Upper lobe of left lung (tissue), 6 donors: ENCODE measurements at regions not wholly inside any gene's neighbourhood (a gene's known extent, or its start where the extent isn't known, plus 50 kb on each side); places are given as distances from the start of the nearest gene placed in this dataset.

ENCODE experiments used
- ATAC-seq, 2 donors: fragments of 200-7000 bp; cut with Tn5 transposase; one replicate each; pipeline ENCODE4 v1.9.1; 2022; ENCODE audit warnings: mild to moderate bottlenecking in 2 of 2, moderate library complexity in 2 of 2; ENCODE audit not compliant: low FRiP score in 2 of 2
- DNase-seq, 2 donors: peaks; one replicate each; pipeline ENCODE4 v3.0.0-alpha.2; 2019 to 2020
- H3K27ac ChIP-seq, 4 donors: fragments of 200-600 bp; sonication (generic); one replicate each; pipeline ENCODE4 v1.5.1; 2016 to 2019
- H3K27me3 ChIP-seq, 4 donors: fragments of 200-600 bp; sonication (generic); one replicate each; pipeline ENCODE4 v1.5.1; 2017 to 2019
- H3K36me3 ChIP-seq, 4 donors: fragments of 200-600 bp; sonication (generic); one replicate each; pipeline ENCODE4 v1.5.1; 2016 to 2019
- H3K4me1 ChIP-seq, 4 donors: fragments of 200-600 bp; sonication (generic); one replicate each; pipeline ENCODE4 v1.5.1; 2018 to 2019
- H3K4me3 ChIP-seq, 4 donors: fragments of 200-600 bp; sonication (generic); one replicate each; pipeline ENCODE4 v1.5.1; 2017 to 2019; ENCODE audit warnings: mild to moderate bottlenecking in 2 of 4, moderate library complexity in 1 of 4
- H3K9me3 ChIP-seq, 4 donors: fragments of 200-600 bp; sonication (generic); one replicate each; pipeline ENCODE4 v1.5.1; 2018 to 2019
- EP300 ChIP-seq, 4 donors: sonication (generic); formaldehyde crosslinking; IDR thresholded peaks; one replicate each; pipeline ENCODE4 v1.5.1; 2017; ENCODE audit warnings: antibody characterized with exemption in 4 of 4, control low read depth in 2 of 4
- POLR2A ChIP-seq, 4 donors: fragments of 450-650 bp; IDR thresholded peaks; one replicate each; pipeline ENCODE4 v1.5.1; 2016 to 2017; ENCODE audit warnings: antibody characterized with exemption in 4 of 4, mild to moderate bottlenecking in 2 of 4
- POLR2AphosphoS5 ChIP-seq, 2 donors: sonication (generic); formaldehyde crosslinking; IDR thresholded peaks; one replicate each; pipeline ENCODE4 v1.5.1; 2017; ENCODE audit warnings: antibody characterized with exemption in 2 of 2
- WGBS, 2 donors: methylation state at CpG; one replicate each; pipeline ENCODE4 v1.1.5; 2017 to 2018; 5-methylcytosine and 5-hydroxymethylcytosine counted together
- TF ChIP-seq, protein P1 (sequence below), 6 experiments: fragments of 450-650 bp in 4 of 6; fragments of 200-600 bp in 2 of 6; sonication (generic) in 2 of 6; IDR thresholded peaks; one replicate each; pipeline ENCODE4 v1.5.1; 2016 to 2019; ENCODE audit warnings: antibody characterized with exemption in 6 of 6
- donor health status: DM: no; HTN: no; CAD: no; lungs with moderate emphysema.
- donor health status: DM: no; HTN: yes; CAD: no; lungs with severe emphysema.

DNA sequence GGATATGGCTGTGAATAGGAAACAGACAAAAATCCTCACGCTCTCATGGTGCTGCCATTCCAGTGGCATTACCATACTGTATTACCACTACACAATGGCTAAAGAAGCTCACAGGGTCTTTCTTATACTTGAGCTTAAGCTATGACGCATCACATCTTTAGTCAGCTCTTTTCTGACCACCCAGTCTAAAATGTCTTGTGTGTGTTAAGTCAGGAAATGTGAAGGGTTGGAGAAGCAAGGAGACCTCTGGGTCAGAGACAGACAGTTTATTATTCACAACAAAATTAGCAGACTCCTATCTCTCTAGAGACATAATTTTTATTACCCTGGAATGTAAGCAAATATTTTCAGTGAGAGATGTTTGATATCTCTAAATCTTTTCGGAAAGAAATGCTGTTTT is 1583.2 kb upstream of the WWC1 start:
- WGBS, 2 donors: 81 to 83% methylated on average over 3 of the region's 3 CpGs
- no peak overlapping the region for H3K27ac ChIP-seq
- ATAC-seq (no peak), DNase-seq (no peak)
- H3K4me3 ChIP-seq: no peak overlapping the region
- no peak for TF ChIP-seq EP300 (IDR thresholded peaks at IDR 0.05)
- TF ChIP-seq POLR2AphosphoS5 (IDR thresholded peaks at IDR 0.05): no peak
- no peak for TF ChIP-seq POLR2A (IDR thresholded peaks at IDR 0.05)
- TF ChIP-seq, protein P1, sequence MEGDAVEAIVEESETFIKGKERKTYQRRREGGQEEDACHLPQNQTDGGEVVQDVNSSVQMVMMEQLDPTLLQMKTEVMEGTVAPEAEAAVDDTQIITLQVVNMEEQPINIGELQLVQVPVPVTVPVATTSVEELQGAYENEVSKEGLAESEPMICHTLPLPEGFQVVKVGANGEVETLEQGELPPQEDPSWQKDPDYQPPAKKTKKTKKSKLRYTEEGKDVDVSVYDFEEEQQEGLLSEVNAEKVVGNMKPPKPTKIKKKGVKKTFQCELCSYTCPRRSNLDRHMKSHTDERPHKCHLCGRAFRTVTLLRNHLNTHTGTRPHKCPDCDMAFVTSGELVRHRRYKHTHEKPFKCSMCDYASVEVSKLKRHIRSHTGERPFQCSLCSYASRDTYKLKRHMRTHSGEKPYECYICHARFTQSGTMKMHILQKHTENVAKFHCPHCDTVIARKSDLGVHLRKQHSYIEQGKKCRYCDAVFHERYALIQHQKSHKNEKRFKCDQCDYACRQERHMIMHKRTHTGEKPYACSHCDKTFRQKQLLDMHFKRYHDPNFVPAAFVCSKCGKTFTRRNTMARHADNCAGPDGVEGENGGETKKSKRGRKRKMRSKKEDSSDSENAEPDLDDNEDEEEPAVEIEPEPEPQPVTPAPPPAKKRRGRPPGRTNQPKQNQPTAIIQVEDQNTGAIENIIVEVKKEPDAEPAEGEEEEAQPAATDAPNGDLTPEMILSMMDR (IDR thresholded peaks at IDR 0.05): no peak
- H3K27me3 ChIP-seq: no peaks in the 10 kb centered on the region
- no peaks in the 10 kb centered on the region for H3K4me1 ChIP-seq
- H3K36me3 ChIP-seq: no peaks in the 10 kb centered on the region
- no peaks in the 10 kb centered on the region for H3K9me3 ChIP-seq

DNA sequence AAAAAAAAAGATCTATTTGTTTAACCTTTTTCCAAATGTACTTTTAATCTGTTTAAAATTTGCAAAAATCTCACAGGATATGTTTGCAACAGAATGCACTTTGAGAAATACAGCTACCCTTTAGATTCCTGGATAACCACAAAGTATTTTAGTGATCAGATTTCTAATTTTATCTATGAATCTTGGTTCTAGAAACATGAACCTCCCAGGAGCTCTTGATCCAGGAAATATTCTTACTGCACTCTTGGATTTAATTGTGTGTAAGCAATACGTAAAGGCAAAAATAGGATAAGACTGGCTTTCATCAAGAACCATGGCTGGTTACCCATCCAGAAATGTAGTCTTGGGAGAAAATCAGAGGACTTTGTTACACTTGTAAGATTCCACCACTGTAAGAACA is 1581.8 kb upstream of the WWC1 start:
- Histone ChIP-seq H3K36me3 (no peaks in the 10 kb centered on the region), H3K4me3 (no peak overlapping the region), H3K9me3 (no peaks in the 10 kb centered on the region), H3K27ac (no peak overlapping the region), H3K4me1 (no peaks in the 10 kb centered on the region), H3K27me3 (no peaks in the 10 kb centered on the region)
- TF ChIP-seq, protein P1 (IDR thresholded peaks at IDR 0.05): no peak
- TF ChIP-seq POLR2AphosphoS5 (IDR thresholded peaks at IDR 0.05): no peak
- 95 to 96% methylated on average over 1 of the region's 1 CpG for WGBS, 2 donors
- DNase-seq (no peak), ATAC-seq (no peak)

- Histone ChIP-seq H3K4me1 (no peaks in the 10 kb centered on the region), H3K36me3 (no peaks in the 10 kb centered on the region), H3K27ac (no peak overlapping the region), H3K4me3 (no peak overlapping the region), H3K27me3 (no peaks in the 10 kb centered on the region), H3K9me3 (no peaks in the 10 kb centered on the region)
- no peak for ATAC-seq
- TF ChIP-seq, protein P1 (IDR thresholded peaks at IDR 0.05): no peak
- TF ChIP-seq POLR2A (IDR thresholded peaks at IDR 0.05) (no peak), EP300 (IDR thresholded peaks at IDR 0.05) (no peak), POLR2AphosphoS5 (IDR thresholded peaks at IDR 0.05) (no peak)
- 63% methylated on average over 2 of the region's 2 CpGs for WGBS, 2 donors
- no peak for DNase-seq
Measured at GRCh38 chr5:166710271-166710670, 1581.2 kb upstream of the WWC1 start.

DNA sequence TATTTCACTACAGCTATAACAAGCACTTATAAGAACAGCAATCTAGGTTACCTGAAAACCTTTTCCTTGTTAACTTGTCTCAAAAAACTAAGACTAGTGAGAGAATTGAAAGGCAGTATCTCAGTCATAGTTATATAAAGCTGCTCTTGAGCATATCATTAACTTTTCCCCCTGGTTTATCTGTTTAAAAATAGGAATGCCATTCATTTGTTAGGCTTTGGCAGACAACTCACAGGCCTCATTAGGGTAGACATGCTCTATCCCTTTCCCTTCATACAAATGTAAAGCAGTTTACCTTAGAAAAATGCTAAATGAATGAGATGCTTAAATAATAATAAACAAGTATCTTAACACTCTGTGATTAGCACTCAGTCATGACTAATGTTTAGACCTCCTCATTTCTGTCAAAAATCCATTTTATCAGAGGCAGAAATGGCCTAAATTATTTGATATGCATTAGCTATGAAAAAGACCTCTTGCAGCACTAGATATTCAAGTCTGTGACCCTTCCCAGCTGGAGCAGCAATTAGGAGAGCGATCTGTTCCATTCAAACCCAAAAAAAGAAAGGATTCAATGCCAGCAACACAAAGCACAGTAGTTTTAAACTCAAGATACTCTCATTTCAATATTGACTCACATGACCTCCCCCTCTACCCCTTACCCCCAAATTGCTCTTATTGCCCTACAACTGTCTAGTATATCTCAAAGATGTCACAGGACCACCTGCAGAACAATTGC is 1578.8 kb upstream of the WWC1 start:
- H3K27ac ChIP-seq: no peak overlapping the region
- TF ChIP-seq POLR2A (IDR thresholded peaks at IDR 0.05) (no peak), POLR2AphosphoS5 (IDR thresholded peaks at IDR 0.05) (no peak), EP300 (IDR thresholded peaks at IDR 0.05) (no peak)
- TF ChIP-seq, protein P1 (IDR thresholded peaks at IDR 0.05): no peak
- H3K4me1 ChIP-seq: no peaks in the 10 kb centered on the region
- DNase-seq (no peak), ATAC-seq (no peak)
- no peaks in the 10 kb centered on the region for H3K27me3 ChIP-seq
- 63 to 67% methylated on average over 1 of the region's 1 CpG for WGBS, 2 donors
- H3K36me3 ChIP-seq: no peaks in the 10 kb centered on the region
- no peak overlapping the region for H3K4me3 ChIP-seq
- no peaks in the 10 kb centered on the region for H3K9me3 ChIP-seq

- TF ChIP-seq EP300 (IDR thresholded peaks at IDR 0.05): no peak
- TF ChIP-seq, protein P1 (IDR thresholded peaks at IDR 0.05): no peak
- no peak for TF ChIP-seq POLR2AphosphoS5 (IDR thresholded peaks at IDR 0.05)
- TF ChIP-seq POLR2A (IDR thresholded peaks at IDR 0.05): no peak
- Histone ChIP-seq H3K9me3 (no peaks in the 10 kb centered on the region), H3K36me3 (no peaks in the 10 kb centered on the region), H3K27ac (no peak overlapping the region), H3K4me3 (no peak overlapping the region), H3K4me1 (no peaks in the 10 kb centered on the region), H3K27me3 (no peaks in the 10 kb centered on the region)
- WGBS, 2 donors: 81 to 85% methylated on average over 8 of the region's 8 CpGs
- ATAC-seq: no peak
- DNase-seq: no peak
Measured at GRCh38 chr5:166713295-166713694, 1578.2 kb upstream of the WWC1 start.
